ENCODE measurements at regions not wholly inside any gene's neighbourhood (a gene's known extent, or its start where the extent isn't known, plus 50 kb on each side); places are given as distances from the start of the nearest gene placed in this dataset.

DNA sequence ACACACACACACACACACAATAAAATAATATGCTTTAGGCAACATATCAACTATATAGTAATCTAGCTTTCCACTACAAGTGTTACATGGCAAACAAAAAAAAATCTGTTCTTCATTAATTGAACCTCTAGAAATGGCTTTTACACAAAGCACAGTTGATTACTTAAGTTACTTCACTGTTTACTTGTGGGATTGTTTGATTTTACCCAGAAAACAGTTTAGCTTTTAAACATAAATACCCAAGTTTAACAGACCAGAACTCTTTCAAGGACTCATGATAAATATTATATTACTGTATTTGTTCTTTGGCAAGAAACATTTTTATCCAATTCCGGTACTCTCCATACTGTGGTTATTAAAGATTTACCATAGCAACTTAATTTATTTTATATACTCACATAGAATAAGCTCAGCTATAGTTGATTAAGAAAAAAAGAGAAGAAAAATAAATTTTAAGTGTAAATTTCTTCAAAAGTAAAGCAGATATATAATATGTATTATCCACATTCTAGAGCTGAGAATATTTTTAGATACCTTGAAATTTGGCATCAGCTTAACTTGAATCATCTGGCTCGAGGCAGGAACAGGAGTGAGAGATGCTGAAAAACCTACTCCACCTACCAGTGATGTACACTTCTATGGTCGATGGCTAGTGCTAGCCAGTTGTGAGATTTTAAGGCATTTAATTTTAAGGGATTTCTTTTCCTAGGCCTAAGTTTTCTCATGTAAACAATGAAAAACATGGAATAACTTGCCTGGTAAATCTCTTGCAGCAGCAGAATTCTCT is 126.0 kb downstream of the BTG1 start:
- Histone ChIP-seq H3K4me1 (ENCODE audit: insufficient read depth, low read length, poor library complexity, severe bottlenecking) (no peaks in the 10 kb centered on the region), H3K27ac (ENCODE audit: low read depth, low read length, poor library complexity, severe bottlenecking) (no peak overlapping the region), H3K4me3 (ENCODE audit: low read depth, low read length, poor library complexity, severe bottlenecking) (no peak overlapping the region), H3K27me3 (replicated peaks; ENCODE audit: insufficient read depth, low read depth, low read length, poor library complexity) (no peaks in the 10 kb centered on the region), H3K36me3 (ENCODE audit: insufficient read depth, low read length, poor library complexity, severe bottlenecking) (no peaks in the 10 kb centered on the region), H3K9me3 (ENCODE audit: low read depth, low read length, poor library complexity, severe bottlenecking) (no peaks in the 10 kb centered on the region)
- no TSS peak for BruUV-seq (replicated peaks)
- ChIA-PET CTCF (no interaction called here), POLR2A (ENCODE audit: low non-redundant PET) (no interaction called here)
- TF ChIP-seq, protein P1, sequence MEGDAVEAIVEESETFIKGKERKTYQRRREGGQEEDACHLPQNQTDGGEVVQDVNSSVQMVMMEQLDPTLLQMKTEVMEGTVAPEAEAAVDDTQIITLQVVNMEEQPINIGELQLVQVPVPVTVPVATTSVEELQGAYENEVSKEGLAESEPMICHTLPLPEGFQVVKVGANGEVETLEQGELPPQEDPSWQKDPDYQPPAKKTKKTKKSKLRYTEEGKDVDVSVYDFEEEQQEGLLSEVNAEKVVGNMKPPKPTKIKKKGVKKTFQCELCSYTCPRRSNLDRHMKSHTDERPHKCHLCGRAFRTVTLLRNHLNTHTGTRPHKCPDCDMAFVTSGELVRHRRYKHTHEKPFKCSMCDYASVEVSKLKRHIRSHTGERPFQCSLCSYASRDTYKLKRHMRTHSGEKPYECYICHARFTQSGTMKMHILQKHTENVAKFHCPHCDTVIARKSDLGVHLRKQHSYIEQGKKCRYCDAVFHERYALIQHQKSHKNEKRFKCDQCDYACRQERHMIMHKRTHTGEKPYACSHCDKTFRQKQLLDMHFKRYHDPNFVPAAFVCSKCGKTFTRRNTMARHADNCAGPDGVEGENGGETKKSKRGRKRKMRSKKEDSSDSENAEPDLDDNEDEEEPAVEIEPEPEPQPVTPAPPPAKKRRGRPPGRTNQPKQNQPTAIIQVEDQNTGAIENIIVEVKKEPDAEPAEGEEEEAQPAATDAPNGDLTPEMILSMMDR (conservative IDR thresholded peaks at IDR 0.05; ENCODE audit: low read depth, low read length): no peak
- TF ChIP-seq EZH2 (IDR thresholded peaks at IDR 0.05; ENCODE audit: borderline replicate concordance, low read depth, low read length, poor library complexity, severe bottlenecking): no peak
- no peak for DNase-seq (ENCODE audit: low spot score)
- intact Hi-C loops (cut with micrococcal nuclease; ENCODE audit: unreplicated experiment): no loop called here

DNA sequence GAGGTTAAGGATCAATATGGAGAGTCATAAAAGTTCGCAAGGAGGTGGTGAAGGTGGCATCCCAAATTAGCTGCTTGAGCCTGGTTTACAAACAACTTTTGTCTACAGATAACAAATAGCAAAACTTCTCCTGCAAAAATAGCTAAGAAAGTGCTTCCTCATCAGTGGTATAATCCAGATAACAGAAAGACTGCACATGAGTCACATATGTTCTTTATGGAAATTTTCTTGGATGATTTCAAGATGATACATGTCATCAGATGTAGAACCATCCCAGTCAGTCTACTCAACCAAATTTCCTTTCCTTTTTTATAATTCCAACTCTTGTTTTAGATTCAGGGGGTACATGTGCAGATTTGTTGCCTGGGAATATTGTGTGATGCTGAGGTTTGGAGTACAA is 133.0 kb downstream of the BTG1 start:
- Histone ChIP-seq H3K27ac (ENCODE audit: low read depth, low read length, poor library complexity, severe bottlenecking) (no peak overlapping the region), H3K4me1 (ENCODE audit: insufficient read depth, low read length, poor library complexity, severe bottlenecking) (no peaks in the 10 kb centered on the region), H3K4me3 (ENCODE audit: low read depth, low read length, poor library complexity, severe bottlenecking) (no peak overlapping the region), H3K27me3 (replicated peaks; ENCODE audit: insufficient read depth, low read depth, low read length, poor library complexity) (no peaks in the 10 kb centered on the region), H3K9me3 (ENCODE audit: low read depth, low read length, poor library complexity, severe bottlenecking) (no peaks in the 10 kb centered on the region), H3K36me3 (ENCODE audit: insufficient read depth, low read length, poor library complexity, severe bottlenecking) (no peaks in the 10 kb centered on the region)
- ChIA-PET CTCF (no interaction called here), POLR2A (ENCODE audit: low non-redundant PET) (no interaction called here)
- no peak for DNase-seq (ENCODE audit: low spot score)
- intact Hi-C loops (cut with micrococcal nuclease; ENCODE audit: unreplicated experiment): no loop called here
- TF ChIP-seq, protein P1 (conservative IDR thresholded peaks at IDR 0.05; ENCODE audit: low read depth, low read length): no peak
- TF ChIP-seq EZH2 (IDR thresholded peaks at IDR 0.05; ENCODE audit: borderline replicate concordance, low read depth, low read length, poor library complexity, severe bottlenecking): no peak
- BruUV-seq (replicated peaks): no TSS peak

- no peak for TF ChIP-seq EZH2 (IDR thresholded peaks at IDR 0.05; ENCODE audit: borderline replicate concordance, low read depth, low read length, poor library complexity, severe bottlenecking)
- TF ChIP-seq, protein P1 (conservative IDR thresholded peaks at IDR 0.05; ENCODE audit: low read depth, low read length): no peak
- no TSS peak for BruUV-seq (replicated peaks)
These were observed 134.6 kb downstream of the BTG1 start for GRCh38 chr12:92010853-92011701.

More at GRCh38 chr12:92010853-92011701, 134.6 kb downstream of the BTG1 start:
- POLR2A ChIA-PET (ENCODE audit: low non-redundant PET): no interaction called here
- Histone ChIP-seq H3K27ac (ENCODE audit: low read depth, low read length, poor library complexity, severe bottlenecking) (no peak overlapping the region), H3K27me3 (replicated peaks; ENCODE audit: insufficient read depth, low read depth, low read length, poor library complexity) (no peaks in the 10 kb centered on the region), H3K4me1 (ENCODE audit: insufficient read depth, low read length, poor library complexity, severe bottlenecking) (no peaks in the 10 kb centered on the region), H3K4me3 (ENCODE audit: low read depth, low read length, poor library complexity, severe bottlenecking) (no peak overlapping the region), H3K36me3 (ENCODE audit: insufficient read depth, low read length, poor library complexity, severe bottlenecking) (no peaks in the 10 kb centered on the region), H3K9me3 (ENCODE audit: low read depth, low read length, poor library complexity, severe bottlenecking) (no peaks in the 10 kb centered on the region)
- CTCF ChIA-PET: no interaction called here
- intact Hi-C loops (cut with micrococcal nuclease; ENCODE audit: unreplicated experiment): no loop called here
- no peak for DNase-seq (ENCODE audit: low spot score)

All from A673 (cell line).